NCI-H2171 (cell line): ENCODE measurements at regions not wholly inside any gene's neighbourhood (a gene's known extent, or its start where the extent isn't known, plus 50 kb on each side); places are given as distances from the start of the nearest gene placed in this dataset.
"Not testable (repeated sequence)": the region's sequence is repeated elsewhere in the genome, so short reads cannot be mapped to it uniquely, and the experiment has no call there.

Experiments
- DNase-seq: peaks from one replicate; lab custom pipeline; 2025; lab: John Stamatoyannopoulos, UW

DNA sequence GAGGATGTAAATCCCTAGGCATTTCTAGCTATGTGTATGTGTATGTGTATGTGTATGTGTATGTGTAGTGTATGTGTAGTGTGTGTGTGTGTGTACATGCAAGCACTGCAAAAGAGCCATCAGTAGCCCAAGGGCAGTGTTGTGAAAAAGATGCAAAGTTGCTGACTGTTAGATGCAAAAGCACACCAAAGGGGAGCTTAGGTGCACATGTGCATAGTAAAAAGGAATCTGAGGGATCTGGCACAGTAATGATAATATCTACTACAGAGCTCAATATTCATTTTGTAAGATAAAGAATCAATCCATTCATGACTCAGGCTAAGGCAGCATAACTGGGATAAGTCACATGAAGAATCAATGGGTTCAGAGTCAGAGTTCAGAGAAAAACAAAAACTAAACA is 80.2 kb downstream of the TMEM47 start:
- DNase-seq: no peak

DNA sequence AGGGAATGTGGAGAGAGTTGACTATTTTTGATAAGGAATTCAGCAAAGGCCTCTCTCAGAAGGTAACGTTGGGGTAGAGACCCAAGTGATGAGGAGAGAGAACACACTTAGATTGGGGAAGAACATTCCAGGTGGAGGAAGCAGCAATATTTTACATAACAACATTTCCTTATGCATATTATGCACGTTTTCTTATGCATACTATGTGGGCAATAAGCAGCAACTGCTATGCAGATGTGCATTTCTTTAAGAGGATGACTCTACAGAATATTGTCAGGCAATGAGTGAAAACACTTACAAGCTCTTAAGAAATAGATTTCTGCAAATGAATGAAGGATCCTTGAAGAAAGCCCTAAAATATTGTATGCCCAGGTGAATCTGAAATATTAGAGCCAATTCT is 91.1 kb downstream of the TMEM47 start:
- no peak for DNase-seq

DNA sequence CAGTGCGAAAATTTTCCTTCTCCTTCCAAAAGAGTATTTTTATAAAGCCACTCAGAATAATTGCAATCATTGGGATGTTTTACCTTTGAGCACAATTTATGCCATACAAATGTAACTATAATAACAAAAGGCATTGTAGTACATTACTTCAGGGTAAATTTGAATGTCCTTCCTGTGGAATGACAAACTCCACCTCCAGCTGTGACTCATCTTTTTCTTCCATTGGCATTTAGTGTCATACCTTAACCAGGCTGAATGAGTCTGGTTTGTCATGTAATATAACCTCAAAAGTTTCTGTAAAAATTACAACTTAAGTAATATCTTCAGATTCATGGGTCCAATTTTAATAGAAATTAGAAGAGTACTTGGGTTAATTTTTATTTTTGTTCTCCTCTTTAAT is 93.3 kb downstream of the TMEM47 start:
- no peak for DNase-seq

DNA sequence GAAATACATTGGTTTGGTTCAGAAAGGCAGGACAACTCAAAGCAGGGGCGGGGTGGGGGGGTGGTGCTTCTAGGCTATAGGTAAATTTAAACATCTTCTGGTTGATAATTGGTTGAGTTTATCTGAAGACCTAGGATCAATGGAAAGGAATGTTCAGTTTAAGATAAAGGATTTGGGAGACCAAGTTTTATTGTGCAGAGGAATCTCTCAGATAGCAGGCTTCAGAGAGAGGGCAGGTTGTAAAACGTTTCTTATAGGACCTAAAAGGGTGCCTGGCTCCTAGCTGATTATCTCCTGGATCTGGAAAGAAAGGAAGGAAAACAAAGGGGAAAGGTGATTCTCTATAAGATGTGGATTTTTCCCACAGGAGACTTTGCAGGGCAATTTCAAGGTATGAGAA is 94.0 kb downstream of the TMEM47 start:
- no peak for DNase-seq

DNA sequence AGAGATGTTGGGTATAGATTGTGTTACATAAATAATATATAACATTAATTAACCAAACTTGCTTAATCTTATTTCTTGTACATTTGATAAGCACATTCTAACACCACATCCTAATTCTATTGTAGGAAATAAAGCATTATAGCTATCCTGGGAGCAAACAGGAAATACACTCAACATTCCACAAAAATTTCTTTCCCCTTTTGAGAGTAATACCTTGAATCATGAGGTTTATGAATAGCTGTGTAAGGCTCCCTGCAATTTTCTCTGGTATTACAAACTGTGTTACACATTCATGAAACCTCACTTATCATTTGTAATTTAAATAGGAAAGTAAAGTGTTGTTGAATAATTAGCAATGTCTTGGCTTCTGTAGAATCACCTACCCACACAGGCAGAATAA is 95.1 kb downstream of the TMEM47 start:
- no peak for DNase-seq

DNA sequence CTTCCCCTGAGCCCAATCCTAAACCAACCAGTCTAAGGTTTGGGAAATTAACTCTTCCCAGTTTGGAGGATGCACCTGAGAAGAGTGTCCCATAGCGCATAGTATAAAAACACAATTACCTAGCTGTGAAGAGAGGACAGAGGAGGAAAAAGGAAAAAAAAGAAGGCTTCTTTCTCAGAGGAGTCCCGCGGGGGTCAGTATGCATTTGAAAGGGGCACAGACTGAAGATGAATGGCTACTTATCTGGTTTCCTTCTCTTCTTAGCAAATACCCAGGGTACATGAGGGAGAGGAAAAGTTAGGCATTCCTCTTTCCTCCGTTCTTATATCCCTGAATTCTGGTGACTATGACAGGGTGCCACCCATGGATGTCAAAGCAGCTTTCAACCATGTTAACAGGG is 96.9 kb downstream of the TMEM47 start:
- DNase-seq: no peak

DNA sequence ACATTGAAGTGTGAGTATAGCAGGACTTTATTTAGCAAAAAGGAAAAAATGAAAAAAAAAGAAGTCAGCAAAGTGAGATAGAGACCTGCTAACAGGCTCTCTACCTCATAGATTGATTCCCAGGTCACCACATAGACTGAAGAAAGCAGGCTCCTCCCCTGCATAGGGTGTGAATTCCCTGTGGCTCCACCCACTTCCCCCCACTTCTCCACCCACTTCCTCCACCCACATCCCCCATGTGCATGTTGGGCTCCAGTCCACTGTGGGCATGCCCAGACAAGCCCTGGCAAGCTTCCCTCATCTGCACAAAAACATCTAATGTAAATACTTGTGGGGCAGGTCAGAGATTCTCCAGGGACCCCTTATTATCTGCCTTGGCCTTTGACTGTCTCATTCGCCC is 97.8 kb downstream of the TMEM47 start:
- no peak for DNase-seq

DNA sequence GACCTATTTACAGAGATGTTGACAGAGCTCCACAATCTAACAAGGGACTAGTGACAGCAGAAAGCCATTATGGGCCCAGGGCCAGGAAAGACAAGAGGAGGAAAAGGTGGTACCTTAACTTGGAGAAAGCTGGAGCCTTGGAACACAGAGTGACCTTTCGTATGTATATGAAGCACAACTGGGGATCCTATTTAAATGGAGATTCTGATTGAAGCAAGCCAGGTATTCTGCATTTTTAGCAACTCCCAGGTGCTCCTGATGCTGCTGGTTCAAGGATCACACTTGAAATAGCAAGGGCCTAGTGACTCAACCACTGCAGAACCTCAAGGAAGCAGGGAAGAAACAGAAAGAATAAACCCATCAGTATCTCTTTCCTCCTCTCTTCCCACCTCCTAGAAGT is 99.4 kb downstream of the TMEM47 start:
- no peak for DNase-seq

DNA sequence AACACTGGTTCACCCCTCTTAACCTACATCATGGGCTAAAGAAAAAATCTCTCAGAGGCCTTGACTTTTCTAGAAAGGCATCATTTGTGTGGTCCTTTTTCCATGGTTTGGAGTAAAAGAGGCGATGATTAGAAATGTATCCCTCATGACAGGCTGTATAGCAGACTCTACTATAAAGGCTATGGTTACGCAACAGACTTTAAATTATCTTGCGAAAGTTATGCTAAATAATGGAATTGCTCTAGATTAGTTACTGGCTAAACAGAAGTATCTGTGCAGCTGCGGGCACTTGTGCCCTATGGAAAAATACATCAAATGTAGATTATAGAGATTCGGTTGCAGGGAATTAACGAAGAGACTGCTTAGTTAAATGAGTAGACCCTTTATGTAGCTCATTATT is 101.6 kb downstream of the TMEM47 start:
- no peak for DNase-seq

DNA sequence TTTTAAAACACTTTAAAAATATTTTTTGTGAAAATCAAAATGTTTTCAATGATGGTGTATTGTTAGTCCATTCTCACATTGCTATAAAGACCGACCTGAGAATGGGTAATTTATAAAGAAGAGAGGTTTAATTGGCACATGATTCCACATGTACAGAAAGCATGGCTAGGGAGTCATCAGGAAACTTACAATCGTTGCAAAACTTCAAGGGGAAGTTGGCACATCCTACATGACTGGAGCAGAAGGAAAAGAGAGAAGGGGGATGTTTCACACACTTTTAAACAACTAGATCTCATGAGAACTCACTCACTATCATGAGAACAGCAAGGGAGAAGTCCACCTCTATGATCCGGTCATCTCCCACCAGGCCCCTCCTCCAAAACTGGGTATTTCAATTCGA is 110.7 kb downstream of the TMEM47 start:
- no peak for DNase-seq

DNA sequence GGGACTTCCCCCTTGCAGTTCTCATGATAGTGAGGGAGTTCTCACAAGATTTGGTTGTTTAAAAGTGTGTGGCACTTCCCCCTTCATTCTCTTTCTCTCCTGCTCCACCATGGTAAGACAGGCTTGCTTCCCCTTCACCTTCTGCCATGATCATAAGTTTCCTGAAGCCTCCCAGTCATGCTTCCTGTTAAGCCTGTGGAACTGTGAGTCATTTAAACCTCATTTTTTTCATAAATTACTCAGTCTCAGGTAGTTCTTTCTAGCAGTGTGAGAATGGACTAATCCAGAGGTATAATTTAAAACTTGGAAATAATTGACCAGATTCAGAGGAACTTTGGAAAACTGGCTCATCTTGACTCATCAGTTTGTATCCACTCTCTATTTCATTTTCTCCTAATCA is 129.0 kb downstream of the TMEM47 start:
- DNase-seq: no peak

DNA sequence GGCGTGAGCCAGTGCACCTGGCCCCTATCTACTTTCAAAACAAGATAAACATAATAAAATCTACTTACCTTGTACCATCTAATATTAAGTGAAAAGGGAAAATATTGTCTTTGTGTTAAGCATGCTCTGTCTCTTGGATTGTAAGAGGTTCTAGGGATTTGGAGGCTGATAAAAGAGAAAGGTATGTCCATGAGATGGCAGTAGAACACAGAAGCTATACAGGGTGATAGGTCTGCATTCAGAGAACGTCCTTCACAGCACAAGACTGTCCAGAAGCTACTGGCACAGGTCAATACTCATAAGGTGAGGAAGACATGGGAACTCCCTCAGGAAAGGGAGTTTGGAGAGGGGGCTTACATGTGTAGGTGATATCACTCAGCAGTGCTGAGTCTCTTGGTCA is 135.5 kb downstream of the TMEM47 start:
- DNase-seq: no peak

DNA sequence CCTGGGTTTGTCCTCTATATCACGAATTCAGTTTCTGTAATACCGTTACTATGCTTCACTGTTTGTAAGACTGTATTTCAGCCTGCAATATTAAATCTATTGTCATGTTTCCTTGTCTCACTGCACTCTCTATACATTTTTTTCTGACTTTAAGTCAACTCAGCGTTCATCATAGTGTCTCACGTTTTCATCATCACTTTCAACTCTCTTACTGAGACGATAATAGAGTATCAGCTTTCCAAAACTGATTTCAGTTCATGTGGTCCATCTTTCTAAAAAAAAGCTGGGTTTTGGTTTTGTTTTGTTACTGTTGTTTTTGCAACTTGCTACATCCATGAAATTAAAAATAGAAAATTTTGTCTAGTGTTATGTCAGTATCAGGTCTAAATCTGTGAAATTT is 147.7 kb downstream of the TMEM47 start:
- DNase-seq: no peak

DNA sequence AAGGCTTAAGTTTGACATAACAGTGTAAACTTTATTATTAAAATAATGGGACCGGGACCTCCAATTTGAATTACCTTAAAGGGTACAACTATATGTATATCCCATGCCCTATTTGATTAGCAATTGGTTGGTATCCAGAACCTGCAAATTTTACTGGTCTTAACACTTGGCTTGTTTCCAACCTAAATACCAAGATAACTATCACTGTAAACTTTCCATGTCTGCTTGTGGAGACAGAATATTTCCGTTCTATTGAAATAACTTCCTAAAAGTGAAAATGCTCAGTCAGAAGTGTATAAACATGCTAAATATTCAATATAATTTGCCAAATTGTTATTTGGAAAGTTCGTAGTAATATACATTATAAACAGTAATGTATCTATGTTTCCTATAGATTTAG is 154.0 kb downstream of the TMEM47 start:
- no peak for DNase-seq

DNA sequence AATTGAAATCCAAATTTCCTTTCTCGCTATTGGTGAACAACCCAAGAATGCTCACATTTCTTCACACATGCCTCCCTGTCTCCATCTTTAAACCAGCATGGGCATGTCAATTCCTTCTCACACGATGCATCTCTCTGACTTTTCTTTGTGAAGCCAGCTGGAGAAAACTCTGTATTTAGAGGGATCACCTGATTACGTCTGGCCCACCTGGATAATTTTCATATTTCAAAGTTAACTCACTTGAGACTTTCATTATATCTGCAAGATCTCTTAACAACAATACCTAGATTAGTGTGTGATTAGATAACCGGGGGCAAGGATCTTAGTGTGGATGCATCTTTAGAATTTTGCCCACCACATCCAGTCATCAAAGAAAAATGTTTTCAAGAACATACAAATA is 164.0 kb downstream of the TMEM47 start:
- no peak for DNase-seq

DNA sequence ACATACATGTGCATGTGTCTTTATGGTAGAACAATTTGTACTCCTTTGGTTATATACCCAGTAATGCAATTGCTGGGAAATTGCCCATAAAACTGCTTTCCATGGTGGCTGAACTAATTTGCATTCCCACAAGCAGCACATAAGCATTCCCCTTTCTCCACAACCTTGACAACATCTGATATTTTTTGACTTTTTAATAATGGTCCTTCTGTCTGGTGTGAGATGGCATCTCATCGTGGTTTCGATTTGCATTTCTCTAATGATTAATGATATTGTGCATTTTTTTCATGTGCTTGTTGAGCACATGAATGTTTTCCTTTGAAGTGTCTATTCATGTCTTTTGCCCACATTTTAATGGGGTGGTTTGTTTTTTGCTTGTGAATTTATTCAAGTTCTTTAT is 166.0 kb downstream of the TMEM47 start:
- DNase-seq: no peak

DNA sequence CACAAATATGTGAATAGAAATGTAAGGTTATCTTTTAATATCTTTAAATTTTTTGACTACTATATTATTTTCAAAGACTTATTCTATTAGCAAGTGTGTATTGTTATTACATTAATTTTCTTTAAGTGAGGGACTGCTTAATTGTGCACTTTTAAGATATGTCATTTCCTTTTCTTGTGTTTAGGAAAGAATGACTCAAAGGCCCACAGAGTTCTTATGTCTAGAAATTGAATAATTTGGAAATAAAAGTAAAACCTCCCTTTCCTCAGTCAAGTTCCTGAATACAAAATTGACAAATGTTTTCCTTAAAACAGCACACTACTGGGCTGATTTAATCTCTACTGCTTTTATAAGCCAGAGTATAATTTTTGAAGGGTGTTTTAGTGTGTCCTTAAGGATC is 169.7 kb downstream of the TMEM47 start:
- DNase-seq: no peak

DNA sequence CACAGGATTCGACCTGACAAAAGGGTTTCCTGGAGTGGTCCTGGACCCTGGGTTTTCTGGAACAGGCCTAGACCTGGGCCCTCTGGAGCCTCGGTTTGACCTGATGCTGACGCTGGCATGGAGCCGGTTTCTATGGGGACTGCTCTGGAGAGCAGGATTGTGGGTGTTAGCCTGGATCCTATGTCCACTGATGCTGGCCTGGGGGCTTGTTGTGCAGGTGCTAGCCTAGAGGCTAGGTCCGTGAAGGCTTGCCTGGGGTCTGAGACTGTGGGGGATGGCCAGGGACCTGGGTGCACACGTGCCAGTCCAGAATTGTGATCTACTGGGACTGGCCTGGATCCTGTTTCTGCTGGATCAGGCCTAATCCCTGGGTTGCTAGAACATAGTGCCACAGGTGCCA is 173.1 kb downstream of the TMEM47 start:
- DNase-seq: no peak

DNA sequence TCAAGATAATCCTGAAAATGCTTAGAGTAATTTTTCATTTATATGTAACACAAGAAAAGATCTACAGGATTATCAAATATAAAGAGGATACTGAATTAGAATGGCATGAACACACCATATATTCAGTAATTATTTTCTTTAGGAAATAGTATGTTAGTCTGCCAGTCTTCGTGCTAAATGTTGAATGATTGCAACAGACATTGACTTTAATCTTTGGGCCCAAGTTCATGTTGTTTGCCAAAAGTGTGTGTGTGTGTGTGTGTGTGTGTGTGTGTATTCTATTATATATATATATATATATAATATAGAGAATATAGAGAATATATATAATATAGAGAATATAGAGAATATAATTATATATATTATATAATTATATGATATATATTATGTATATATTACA is 186.6 kb downstream of the TMEM47 start:
- DNase-seq: no peak

DNA sequence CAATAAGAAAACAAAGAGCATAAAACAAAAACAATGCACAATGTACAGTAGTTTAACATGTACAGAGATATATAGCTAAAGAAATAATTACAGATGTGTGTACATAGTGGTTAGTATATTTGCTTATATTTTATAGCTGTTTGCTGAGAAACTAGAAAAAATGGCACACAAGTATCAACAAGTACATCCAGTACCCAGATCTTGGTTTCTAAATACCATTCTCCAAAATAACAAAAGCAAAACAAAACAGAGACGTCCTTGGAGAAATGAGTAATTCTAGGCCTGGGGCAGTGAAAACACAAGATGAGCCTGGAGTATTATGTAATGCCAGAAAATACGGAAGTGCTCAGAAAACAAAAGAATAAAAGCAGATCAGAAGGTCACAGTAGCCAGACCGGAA is 189.6 kb downstream of the TMEM47 start:
- DNase-seq: no peak

DNA sequence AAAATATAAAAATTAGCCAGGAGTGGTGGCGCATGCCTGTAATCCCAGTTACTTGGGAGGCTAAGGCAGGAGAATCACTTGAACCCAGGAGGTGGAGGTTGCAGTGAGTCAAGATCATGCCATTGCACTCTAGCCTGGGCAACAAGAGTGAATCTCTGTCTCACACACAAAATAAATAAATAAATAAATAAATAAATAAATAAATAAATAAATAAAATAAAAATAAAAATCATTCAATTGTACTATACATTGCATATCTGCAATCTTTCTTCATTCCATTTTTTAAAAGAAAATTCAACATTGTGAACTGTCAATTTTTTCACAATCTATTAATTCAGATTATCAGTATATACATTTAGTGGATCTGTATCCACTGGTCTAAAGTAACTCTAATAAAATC is 193.9 kb downstream of the TMEM47 start:
- not testable (repeated sequence) for DNase-seq

DNA sequence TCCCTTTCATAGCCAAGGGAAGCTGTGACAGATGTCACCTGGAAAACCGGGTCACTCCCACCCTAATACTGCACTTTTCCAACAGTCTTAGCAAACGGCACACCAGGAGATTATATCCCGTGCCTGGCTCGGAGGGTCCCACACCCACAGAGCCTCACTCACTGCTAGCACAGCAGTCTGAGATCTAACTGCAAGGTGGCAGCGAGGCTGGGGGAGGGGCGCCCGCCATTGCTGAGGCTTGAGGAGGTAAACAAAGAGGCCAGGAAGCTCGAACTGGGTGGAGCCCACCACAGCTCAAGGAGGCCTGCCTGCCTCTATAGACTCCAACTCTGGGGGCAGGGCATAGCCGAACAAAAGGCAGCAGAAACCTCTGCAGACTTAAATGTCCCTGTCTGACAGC is 199.2 kb downstream of the TMEM47 start:
- DNase-seq: not testable (repeated sequence)

DNA sequence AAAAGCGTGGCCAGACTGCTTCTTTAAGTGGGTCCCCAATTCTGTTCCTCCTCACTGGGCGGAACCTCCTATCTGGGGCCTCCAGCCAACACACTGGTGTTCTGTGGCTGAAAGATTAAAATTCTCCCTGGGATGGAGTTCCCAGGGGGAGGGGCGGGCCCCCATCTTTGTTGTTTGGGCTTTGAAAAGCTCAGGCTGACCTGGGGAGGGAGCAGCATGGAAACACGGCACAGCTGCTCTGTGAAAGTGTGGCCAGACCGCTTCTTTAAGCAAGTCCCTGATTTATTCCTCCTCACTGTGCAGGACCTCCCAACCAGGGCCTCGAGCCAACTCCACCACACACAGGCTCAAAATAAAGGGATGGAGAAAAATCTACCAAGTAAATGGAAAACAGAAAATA is 219.5 kb downstream of the TMEM47 start:
- DNase-seq: no peak

DNA sequence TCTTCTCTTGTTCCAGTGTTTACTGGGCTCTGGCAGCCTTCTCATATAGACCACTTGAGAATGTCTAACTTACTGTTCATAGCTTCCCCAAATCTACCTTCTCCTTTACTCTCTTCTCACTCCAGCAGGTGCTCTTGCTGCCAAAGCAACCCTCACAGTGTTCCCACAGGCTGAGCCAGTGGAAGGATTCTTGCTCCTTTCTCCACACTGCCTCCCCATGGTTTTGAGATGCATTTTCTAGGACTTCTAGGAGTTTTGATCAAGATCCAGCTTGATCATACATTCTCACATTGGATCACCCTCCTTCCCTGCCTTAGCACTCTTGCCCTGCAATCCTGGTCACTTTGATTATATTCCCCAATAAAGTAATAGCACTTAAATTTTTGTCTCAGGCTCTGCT is 230.8 kb downstream of the TMEM47 start:
- DNase-seq: no peak

DNA sequence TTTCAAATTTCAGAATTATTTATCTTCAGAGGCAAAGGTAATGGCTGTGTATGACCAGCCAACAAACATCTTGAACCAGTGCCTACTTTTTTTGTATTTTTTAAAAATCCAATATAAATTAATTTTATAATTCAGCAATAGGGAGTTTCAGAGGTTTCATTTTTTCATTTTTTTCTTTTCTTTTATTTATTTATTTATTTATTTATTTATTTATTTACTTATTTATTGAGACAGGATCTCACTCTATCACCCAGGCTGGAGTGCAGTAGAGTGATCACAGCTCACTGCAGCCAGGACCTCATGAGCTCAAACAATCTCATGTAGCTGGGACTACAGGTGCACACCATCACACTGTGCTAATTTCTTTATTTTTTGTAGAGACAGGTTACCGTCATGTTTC is 250.5 kb downstream of the TMEM47 start:
- no peak for DNase-seq
